Chondrocyte (in vitro differentiated cells): ENCODE measurements at regions not wholly inside any gene's neighbourhood (a gene's known extent, or its start where the extent isn't known, plus 50 kb on each side); places are given as distances from the start of the nearest gene placed in this dataset.

Experiments
- DNase-seq: peaks from one replicate; pipeline ENCODE4 v3.0.0; 2021; ENCODE audit warnings: mixed read lengths, low spot score
- H3K27ac Mint-ChIP-seq: one replicate; pipeline ENCODE4 v1.8.0; 2021; ENCODE audit warnings: mild to moderate bottlenecking, moderate library complexity, mixed read lengths; ENCODE audit not compliant: unreplicated experiment
- H3K27me3 Mint-ChIP-seq: 2 replicates; pipeline ENCODE4 v1.8.0; 2021; ENCODE audit warnings: low read depth, mixed read lengths
- H3K36me3 Mint-ChIP-seq: 2 replicates; pipeline ENCODE4 v1.8.0; 2021; ENCODE audit warnings: low read depth, mixed read lengths
- H3K4me1 Mint-ChIP-seq: 2 replicates; pipeline ENCODE4 v1.8.0; 2021; ENCODE audit warnings: low read depth, mild to moderate bottlenecking, mixed read lengths
- H3K4me3 Mint-ChIP-seq: one replicate; pipeline ENCODE4 v1.8.0; 2021; ENCODE audit warnings: mild to moderate bottlenecking, moderate library complexity, mixed read lengths; ENCODE audit not compliant: unreplicated experiment
- H3K9me3 Mint-ChIP-seq: 2 replicates; pipeline ENCODE4 v1.8.0; 2021; ENCODE audit warnings: low read depth, mixed read lengths
- TF ChIP-seq, protein P1 (sequence below): fragments of 200-600 bp; sonication (generic); IDR thresholded peaks from 2 replicates; pipeline ENCODE4 v1.5.0; 2021; ENCODE audit warnings: antibody characterized with exemption, mild to moderate bottlenecking, moderate library complexity

DNA sequence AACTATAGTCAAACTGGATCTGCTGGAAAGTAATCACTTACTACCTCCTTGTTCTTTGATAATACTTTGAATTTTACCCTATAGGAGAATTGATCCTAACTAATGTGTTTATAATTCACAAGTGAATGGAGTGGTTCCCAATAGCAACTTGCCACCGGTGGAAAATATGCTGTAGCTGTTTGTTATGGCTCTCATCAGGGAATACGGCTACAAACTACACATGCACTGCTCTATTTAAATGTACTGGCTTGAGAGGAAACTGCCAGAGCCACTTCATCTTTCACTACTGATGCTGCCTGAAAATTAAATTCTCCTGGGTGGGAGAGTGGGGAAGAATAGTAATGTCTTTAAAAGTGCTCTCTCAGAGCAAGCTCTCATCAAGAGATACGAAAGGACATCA lies 448.5 kb upstream of the GRAMD2B start:
- H3K4me1 Mint-ChIP-seq: peaks cover 8% of the 10 kb centered on the region
- peaks cover 4% of the 10 kb centered on the region for H3K27me3 Mint-ChIP-seq
- no peaks in the 10 kb centered on the region for H3K36me3 Mint-ChIP-seq
- TF ChIP-seq, protein P1, sequence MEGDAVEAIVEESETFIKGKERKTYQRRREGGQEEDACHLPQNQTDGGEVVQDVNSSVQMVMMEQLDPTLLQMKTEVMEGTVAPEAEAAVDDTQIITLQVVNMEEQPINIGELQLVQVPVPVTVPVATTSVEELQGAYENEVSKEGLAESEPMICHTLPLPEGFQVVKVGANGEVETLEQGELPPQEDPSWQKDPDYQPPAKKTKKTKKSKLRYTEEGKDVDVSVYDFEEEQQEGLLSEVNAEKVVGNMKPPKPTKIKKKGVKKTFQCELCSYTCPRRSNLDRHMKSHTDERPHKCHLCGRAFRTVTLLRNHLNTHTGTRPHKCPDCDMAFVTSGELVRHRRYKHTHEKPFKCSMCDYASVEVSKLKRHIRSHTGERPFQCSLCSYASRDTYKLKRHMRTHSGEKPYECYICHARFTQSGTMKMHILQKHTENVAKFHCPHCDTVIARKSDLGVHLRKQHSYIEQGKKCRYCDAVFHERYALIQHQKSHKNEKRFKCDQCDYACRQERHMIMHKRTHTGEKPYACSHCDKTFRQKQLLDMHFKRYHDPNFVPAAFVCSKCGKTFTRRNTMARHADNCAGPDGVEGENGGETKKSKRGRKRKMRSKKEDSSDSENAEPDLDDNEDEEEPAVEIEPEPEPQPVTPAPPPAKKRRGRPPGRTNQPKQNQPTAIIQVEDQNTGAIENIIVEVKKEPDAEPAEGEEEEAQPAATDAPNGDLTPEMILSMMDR: no peak
- H3K27ac Mint-ChIP-seq: no peak overlapping the region
- no peak overlapping the region for H3K4me3 Mint-ChIP-seq
- no peak for DNase-seq
- H3K9me3 Mint-ChIP-seq: no peaks in the 10 kb centered on the region

DNA sequence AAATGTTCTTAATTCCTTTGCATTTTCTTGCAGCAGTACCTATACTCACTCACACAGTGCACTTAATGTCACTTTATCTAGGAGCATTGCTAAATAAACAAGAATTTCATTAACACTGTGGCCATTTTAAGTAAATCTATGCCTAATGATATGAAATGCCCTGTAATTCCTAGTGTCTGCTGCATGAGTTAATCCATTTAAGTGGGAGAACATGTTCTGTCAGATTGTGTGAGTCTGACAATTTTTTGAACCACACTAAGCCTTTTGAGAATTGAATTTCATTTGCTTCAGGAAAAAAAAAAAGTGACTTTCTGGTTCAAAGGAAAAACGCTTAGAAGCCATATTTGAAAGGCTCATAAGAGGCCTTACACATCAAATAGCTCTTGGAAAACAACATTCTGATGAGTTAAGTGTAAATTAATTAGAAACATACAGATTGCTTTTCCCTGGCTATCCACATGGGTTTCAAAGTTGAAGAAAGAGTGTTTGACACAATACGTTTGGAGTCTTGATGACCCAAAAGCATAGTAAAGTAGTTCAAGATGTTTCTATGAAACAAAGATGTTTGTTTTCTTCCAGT lies 446.7 kb upstream of the GRAMD2B start:
- Mint-ChIP-seq H3K27ac (no peak overlapping the region), H3K4me1 (peaks cover 11% of the 10 kb centered on the region), H3K36me3 (no peaks in the 10 kb centered on the region), H3K27me3 (peaks cover 4% of the 10 kb centered on the region), H3K4me3 (no peak overlapping the region), H3K9me3 (no peaks in the 10 kb centered on the region)
- TF ChIP-seq, protein P1: no peak
- DNase-seq: no peak

DNA sequence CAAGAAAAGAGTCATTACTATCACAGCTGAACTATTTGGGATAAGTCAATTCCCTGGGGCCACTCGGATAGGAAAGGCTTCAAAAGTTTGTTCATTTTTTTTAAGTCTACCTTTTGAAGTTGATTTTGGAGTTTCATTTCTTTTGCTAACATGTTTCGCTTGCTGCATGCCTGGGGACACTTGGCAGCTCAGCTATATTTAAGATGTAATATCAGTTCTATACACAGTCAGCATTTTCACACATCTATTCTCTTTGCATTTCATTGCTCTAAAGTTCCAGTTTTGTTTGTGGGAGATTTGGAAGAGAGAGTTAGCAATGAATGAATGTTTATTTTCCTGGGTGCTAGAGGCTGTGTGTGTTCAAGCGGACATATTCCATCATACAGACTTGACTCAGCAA lies 445.2 kb upstream of the GRAMD2B start:
- no peak for DNase-seq
- H3K4me3 Mint-ChIP-seq: no peak overlapping the region
- H3K36me3 Mint-ChIP-seq: no peaks in the 10 kb centered on the region
- peaks cover 2% of the 10 kb centered on the region for H3K27me3 Mint-ChIP-seq
- TF ChIP-seq, protein P1: no peak
- H3K27ac Mint-ChIP-seq: no peak overlapping the region
- H3K4me1 Mint-ChIP-seq: peaks cover 6% of the 10 kb centered on the region
- no peaks in the 10 kb centered on the region for H3K9me3 Mint-ChIP-seq

DNA sequence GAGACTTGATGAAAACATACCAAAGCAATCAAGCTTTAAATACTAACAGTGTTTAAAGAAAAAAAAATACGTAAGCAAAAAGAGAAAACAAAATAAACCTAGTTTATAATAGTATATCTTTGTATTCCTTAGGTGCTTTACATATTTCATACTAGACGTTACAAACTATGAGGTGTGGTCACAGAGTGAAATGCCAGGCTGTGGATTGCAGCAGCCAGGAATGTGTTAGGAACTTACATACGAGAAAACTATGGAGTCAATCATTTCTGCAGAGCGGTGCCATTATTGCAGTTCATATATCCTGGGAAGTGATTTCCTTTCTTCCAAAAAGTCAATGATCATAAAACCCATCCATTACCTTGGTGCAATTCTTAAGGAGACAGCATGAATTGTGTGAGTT lies 443.6 kb upstream of the GRAMD2B start:
- TF ChIP-seq, protein P1: no peak
- no peak for DNase-seq
- no peaks in the 10 kb centered on the region for H3K27me3 Mint-ChIP-seq
- no peak overlapping the region for H3K27ac Mint-ChIP-seq
- peaks cover 2% of the 10 kb centered on the region for H3K36me3 Mint-ChIP-seq
- H3K9me3 Mint-ChIP-seq: peaks cover 10% of the 10 kb centered on the region
- H3K4me3 Mint-ChIP-seq: no peak overlapping the region
- H3K4me1 Mint-ChIP-seq: peaks cover 4% of the 10 kb centered on the region

DNA sequence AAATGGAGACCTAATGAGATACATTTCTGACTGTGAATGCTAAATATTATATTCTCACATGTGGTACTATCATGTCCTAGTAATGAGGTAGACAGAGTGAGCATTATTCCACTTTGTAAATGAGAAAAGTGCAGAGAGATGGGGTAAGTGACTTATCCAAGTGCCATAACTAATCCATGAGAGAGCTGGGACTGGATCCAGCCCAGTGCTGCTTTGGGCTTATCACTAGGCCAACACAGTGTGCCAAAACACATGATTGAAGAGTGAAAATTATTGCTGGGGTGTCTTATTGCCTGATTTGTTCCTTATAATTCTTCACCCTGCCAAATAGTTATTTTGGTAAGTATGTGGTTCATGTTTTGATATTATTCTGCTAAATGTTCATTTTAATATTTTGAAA lies 442.2 kb upstream of the GRAMD2B start:
- Mint-ChIP-seq H3K27ac (no peak overlapping the region), H3K27me3 (no peaks in the 10 kb centered on the region), H3K9me3 (peaks cover 18% of the 10 kb centered on the region), H3K36me3 (peaks cover 4% of the 10 kb centered on the region), H3K4me3 (no peak overlapping the region), H3K4me1 (peaks cover 4% of the 10 kb centered on the region)
- DNase-seq: no peak
- TF ChIP-seq, protein P1: no peak
